Endothelial cell of umbilical vein (primary cell): ENCODE measurements at regions not wholly inside any gene's neighbourhood (a gene's known extent, or its start where the extent isn't known, plus 50 kb on each side); places are given as distances from the start of the nearest gene placed in this dataset.

ENCODE experiments used
- BruUV-seq: library from RNA; stranded (reverse); fragments of 400-500 nt; replicated peaks from 2 replicates; lab custom pipeline; 2021; lab: Mats Ljungman, UMichigan
- CTCF ChIA-PET: fragments of 300-600, 350-600 bp; sonication (Branson Sonifier 250); formaldehyde crosslinking; loops from one replicate; lab custom pipeline; 2021; ENCODE audit warnings: antibody characterized with exemption, inconsistent platforms; lab: Charles Lee
- POLR2A ChIA-PET: fragments of 300-600, 350-600 bp; sonication (Branson Sonifier 250); formaldehyde crosslinking; loops from one replicate; lab custom pipeline; 2021; ENCODE audit warnings: antibody characterized with exemption, inconsistent platforms; lab: Charles Lee
- DNase-seq: peaks from one replicate; pipeline ENCODE4 v3.0.0-alpha.2; 2011; ENCODE audit warnings: low read depth, low spot score
- FAIRE-seq: peaks from 2 replicates; lab custom pipeline; 2011; peaks lifted over from hg19 to GRCh38; lab: Jason Lieb, UNC
- H2AFZ ChIP-seq: 2 replicates; pipeline ENCODE4 v1.6.0; 2012; ENCODE audit warnings: low read depth, low read length, control low read depth, inconsistent platforms
- H3K27ac ChIP-seq: 2 replicates; pipeline ENCODE4 v1.5.1; 2011; ENCODE audit warnings: low read depth, mild to moderate bottlenecking, control low read depth, low read length, moderate library complexity; ENCODE audit not compliant: insufficient read depth
- H3K27me3 ChIP-seq, 2 experiments: 2 replicates each; pipeline versions ENCODE4 v1.6.0 to v1.6.1; 2011; ENCODE audit warnings: low read length in 2 of 2, mixed read lengths in 1 of 2; ENCODE audit not compliant: control insufficient read depth in 2 of 2, insufficient read depth in 2 of 2
- H3K36me3 ChIP-seq, 2 experiments: 2 replicates in 1 of 2; 3 replicates in 1 of 2; pipeline ENCODE4 v1.5.1; 2011; ENCODE audit warnings: low read length in 2 of 2, mild to moderate bottlenecking in 1 of 2, moderate library complexity in 1 of 2; ENCODE audit not compliant: control insufficient read depth in 2 of 2, insufficient read depth in 2 of 2; ENCODE audit errors: extremely low read depth in 1 of 2
- H3K4me1 ChIP-seq: 3 replicates; pipeline ENCODE4 v1.5.1; 2011; ENCODE audit warnings: mild to moderate bottlenecking, low read length; ENCODE audit not compliant: control insufficient read depth, insufficient read depth; ENCODE audit errors: extremely low read depth
- H3K4me2 ChIP-seq: 2 replicates; pipeline ENCODE4 v1.6.1; 2011; ENCODE audit warnings: low read length, control low read depth, mixed read lengths; ENCODE audit not compliant: insufficient read depth
- H3K4me3 ChIP-seq, 3 experiments: fragments of 200-600 bp in 1 of 3; sonication (generic), shearing (Covaris generic) in 1 of 3; replicated peaks in 1 of 3; 2 replicates each; pipeline ENCODE4 v1.5.1; 2011 to 2016; ENCODE audit warnings: control low read depth in 3 of 3, low read length in 3 of 3, mild to moderate bottlenecking in 2 of 3, inconsistent platforms in 1 of 3, low read depth in 1 of 3, moderate library complexity in 1 of 3; ENCODE audit not compliant: insufficient read depth in 1 of 3
- H3K79me2 ChIP-seq: 2 replicates; pipeline ENCODE4 v1.6.0; 2012; ENCODE audit warnings: low read length, inconsistent platforms; ENCODE audit not compliant: control insufficient read depth, insufficient read depth
- H3K9ac ChIP-seq: replicated peaks from 2 replicates; pipeline ENCODE3; 2011; ENCODE audit warnings: low read length, control low read depth; ENCODE audit not compliant: insufficient read depth; ENCODE audit errors: extremely low read depth
- H3K9me1 ChIP-seq: replicated peaks from 3 replicates; pipeline ENCODE4 v1.6.0; 2011; ENCODE audit warnings: mild to moderate bottlenecking, low read length; ENCODE audit not compliant: control insufficient read depth, insufficient read depth; ENCODE audit errors: extremely low read depth
- H3K9me3 ChIP-seq: replicated peaks from 2 replicates; pipeline ENCODE4 v1.5.1; 2012; ENCODE audit warnings: low read length, inconsistent platforms; ENCODE audit not compliant: control insufficient read depth, insufficient read depth
- H4K20me1 ChIP-seq: replicated peaks from 2 replicates; pipeline ENCODE3; 2011; ENCODE audit warnings: mild to moderate bottlenecking, low read length; ENCODE audit not compliant: control insufficient read depth, insufficient read depth; ENCODE audit errors: extremely low read depth
- EZH2 ChIP-seq: IDR thresholded peaks from 2 replicates; pipeline ENCODE4 v1.6.1; 2012; ENCODE audit warnings: borderline replicate concordance, low read depth, mild to moderate bottlenecking, moderate library complexity, low read length, inconsistent platforms; ENCODE audit not compliant: severe bottlenecking
- FOS ChIP-seq: IDR thresholded peaks from 2 replicates; pipeline ENCODE4 v1.6.1; 2011; ENCODE audit warnings: mild to moderate bottlenecking, low read length, moderate library complexity, borderline replicate concordance; ENCODE audit not compliant: insufficient read depth
- GATA2 ChIP-seq: IDR thresholded peaks from 2 replicates; pipeline ENCODE4 v1.7.0; 2011; ENCODE audit warnings: low read depth, mild to moderate bottlenecking, moderate library complexity, mixed read lengths, low read length; ENCODE audit not compliant: insufficient read length, insufficient read depth
- JUN ChIP-seq: IDR thresholded peaks from 2 replicates; pipeline ENCODE4 v1.6.1; 2011; ENCODE audit warnings: borderline replicate concordance, low read depth; ENCODE audit not compliant: insufficient read length, insufficient read depth
- MYC ChIP-seq: IDR thresholded peaks from one replicate; pipeline ENCODE4 v1.6.1; 2011; ENCODE audit warnings: mild to moderate bottlenecking, low read depth, low read length
- POLR2A ChIP-seq: IDR thresholded peaks from 2 replicates; pipeline ENCODE4 v1.6.1; 2012; ENCODE audit warnings: low read depth, mild to moderate bottlenecking, control low read depth, low read length
- POLR2AphosphoS5 ChIP-seq: IDR thresholded peaks from 2 replicates; pipeline ENCODE4 v1.6.1; 2012; ENCODE audit warnings: low read depth, mild to moderate bottlenecking, control low read depth, low read length, moderate library complexity; ENCODE audit not compliant: insufficient read depth
- dilution Hi-C: fragments of 300-500 bp; cut with MboI; formaldehyde crosslinking; loops from one replicate; pipeline ENCODE4 v1.15.0; 2019; ENCODE audit warnings: low sequenced_read_pairs; ENCODE audit not compliant: extremely low pct_ligation_motif_present
- intact Hi-C: fragments of 100-400 bp; cut with micrococcal nuclease; formaldehyde crosslinking; loops from one replicate; pipeline ENCODE4 v1.10.0; 2022
- TF ChIP-seq, protein P1 (sequence below): IDR thresholded peaks from 2 replicates; pipeline ENCODE4 v1.6.1; 2011; ENCODE audit not compliant: insufficient read depth, insufficient read length
- TF ChIP-seq, protein P2 (sequence below), 2 donors: IDR thresholded peaks; 1 replicate in 1 of 2; 2 replicates in 1 of 2; pipeline ENCODE4 v1.5.1; 2011; ENCODE audit warnings: low read length in 2 of 2, mild to moderate bottlenecking in 2 of 2, moderate library complexity in 2 of 2, control low read depth in 1 of 2, inconsistent platforms in 1 of 2, low read depth in 1 of 2; ENCODE audit not compliant: insufficient read depth in 1 of 2; ENCODE audit errors: extremely low read depth in 1 of 2

DNA sequence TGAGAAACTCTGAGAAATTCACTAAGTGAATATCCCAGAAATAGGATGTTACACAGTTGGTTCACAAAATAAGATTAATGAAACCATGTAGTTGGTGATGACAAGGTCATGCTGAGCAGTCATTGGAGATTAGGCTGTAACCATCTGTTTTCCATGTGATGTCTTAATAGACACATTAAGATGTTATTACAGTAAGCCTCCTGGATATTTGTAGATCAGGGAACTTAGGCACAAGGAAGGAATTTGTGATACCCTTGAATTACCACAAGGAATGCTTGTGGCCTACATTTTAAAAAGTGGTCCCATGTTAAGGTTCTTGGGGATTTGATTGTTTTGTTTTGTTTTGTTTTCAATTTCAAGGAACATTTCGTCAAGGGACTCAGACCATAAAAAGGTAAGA is 185.6 kb upstream of the BANK1 start:
- H3K9me1 ChIP-seq, result no peaks in the 10 kb centered on the region
- H3K27ac ChIP-seq, result no peak overlapping the region
- no peak for TF ChIP-seq JUN
- TF ChIP-seq GATA2, result no peak
- no peak for TF ChIP-seq POLR2A
- TF ChIP-seq, protein P1, sequence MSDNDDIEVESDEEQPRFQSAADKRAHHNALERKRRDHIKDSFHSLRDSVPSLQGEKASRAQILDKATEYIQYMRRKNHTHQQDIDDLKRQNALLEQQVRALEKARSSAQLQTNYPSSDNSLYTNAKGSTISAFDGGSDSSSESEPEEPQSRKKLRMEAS, result no peak
- no peak for TF ChIP-seq MYC
- TF ChIP-seq, protein P2, sequence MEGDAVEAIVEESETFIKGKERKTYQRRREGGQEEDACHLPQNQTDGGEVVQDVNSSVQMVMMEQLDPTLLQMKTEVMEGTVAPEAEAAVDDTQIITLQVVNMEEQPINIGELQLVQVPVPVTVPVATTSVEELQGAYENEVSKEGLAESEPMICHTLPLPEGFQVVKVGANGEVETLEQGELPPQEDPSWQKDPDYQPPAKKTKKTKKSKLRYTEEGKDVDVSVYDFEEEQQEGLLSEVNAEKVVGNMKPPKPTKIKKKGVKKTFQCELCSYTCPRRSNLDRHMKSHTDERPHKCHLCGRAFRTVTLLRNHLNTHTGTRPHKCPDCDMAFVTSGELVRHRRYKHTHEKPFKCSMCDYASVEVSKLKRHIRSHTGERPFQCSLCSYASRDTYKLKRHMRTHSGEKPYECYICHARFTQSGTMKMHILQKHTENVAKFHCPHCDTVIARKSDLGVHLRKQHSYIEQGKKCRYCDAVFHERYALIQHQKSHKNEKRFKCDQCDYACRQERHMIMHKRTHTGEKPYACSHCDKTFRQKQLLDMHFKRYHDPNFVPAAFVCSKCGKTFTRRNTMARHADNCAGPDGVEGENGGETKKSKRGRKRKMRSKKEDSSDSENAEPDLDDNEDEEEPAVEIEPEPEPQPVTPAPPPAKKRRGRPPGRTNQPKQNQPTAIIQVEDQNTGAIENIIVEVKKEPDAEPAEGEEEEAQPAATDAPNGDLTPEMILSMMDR (IDR thresholded peaks at IDR 0.05; ENCODE audit: extremely low read depth in 1 of 2, insufficient read depth in 1 of 2, low read depth in 1 of 2, low read length in 2 of 2), result no peak
- TF ChIP-seq POLR2AphosphoS5, result no peak
- no peak for TF ChIP-seq FOS
- TF ChIP-seq EZH2, result no peak
- H2AFZ ChIP-seq, result no peak overlapping the region
- FAIRE-seq, result no peak
- no peaks in the 10 kb centered on the region for H3K9me3 ChIP-seq
- no peaks in the 10 kb centered on the region for H3K79me2 ChIP-seq
- dilution Hi-C loops, result no loop called here
- no peak overlapping the region for H3K4me2 ChIP-seq
- no peak overlapping the region for H3K9ac ChIP-seq
- no TSS peak for BruUV-seq
- H4K20me1 ChIP-seq, result no peaks in the 10 kb centered on the region
- no peak for DNase-seq
- H3K27me3 ChIP-seq, result no peaks in the 10 kb centered on the region
- H3K4me3 ChIP-seq, result no peak overlapping the region
- H3K36me3 ChIP-seq, result no peaks in the 10 kb centered on the region
- CTCF ChIA-PET, result no interaction called here
- no peaks in the 10 kb centered on the region for H3K4me1 ChIP-seq
- POLR2A ChIA-PET, result no interaction called here
- intact Hi-C loops, result no loop called here
